GM15510 (cell line): ENCODE measurements at regions not wholly inside any gene's neighbourhood (a gene's known extent, or its start where the extent isn't known, plus 50 kb on each side); places are given as distances from the start of the nearest gene placed in this dataset.

ENCODE experiments used
- POLR2A ChIP-seq: IDR thresholded peaks from 3 replicates; pipeline ENCODE4 v1.6.1; 2011; ENCODE audit warnings: borderline replicate concordance; ENCODE audit not compliant: insufficient read length; ENCODE audit errors: extremely low read depth

GRCh38 chrX:39449352-39449751 is 648.1 kb downstream of the MID1IP1 start:
- no peak for TF ChIP-seq POLR2A

GRCh38 chrX:39450234-39450977 is 647.4 kb downstream of the BCOR start:
- TF ChIP-seq POLR2A = no peak

GRCh38 chrX:39451046-39451445 is 646.7 kb downstream of the BCOR start:
- no peak for TF ChIP-seq POLR2A

GRCh38 chrX:39452401-39452800 is 645.4 kb downstream of the BCOR start:
- no peak for TF ChIP-seq POLR2A

- TF ChIP-seq POLR2A = no peak
These were observed 643.7 kb downstream of the BCOR start for GRCh38 chrX:39453889-39454621.

- no peak for TF ChIP-seq POLR2A
These were observed 640.7 kb downstream of the BCOR start for GRCh38 chrX:39456894-39457604.

- no peak for TF ChIP-seq POLR2A
These were observed 639.0 kb downstream of the BCOR start for GRCh38 chrX:39458779-39459178.

- no peak for TF ChIP-seq POLR2A
These were observed 638.6 kb downstream of the BCOR start for GRCh38 chrX:39459204-39459603.

- TF ChIP-seq POLR2A = no peak
These were observed 637.8 kb downstream of the BCOR start for GRCh38 chrX:39459952-39460351.

GRCh38 chrX:39460499-39460898 is 637.3 kb downstream of the BCOR start:
- no peak for TF ChIP-seq POLR2A

- no peak for TF ChIP-seq POLR2A
These were observed 634.9 kb downstream of the BCOR start for GRCh38 chrX:39462835-39463234.

- TF ChIP-seq POLR2A = no peak
These were observed 633.5 kb downstream of the BCOR start for GRCh38 chrX:39464253-39464652.

GRCh38 chrX:39465467-39465866 is 632.3 kb downstream of the BCOR start:
- TF ChIP-seq POLR2A = no peak

- TF ChIP-seq POLR2A = no peak
These were observed 631.9 kb downstream of the BCOR start for GRCh38 chrX:39465906-39466305.

GRCh38 chrX:39469126-39469525 is 628.6 kb downstream of the BCOR start:
- TF ChIP-seq POLR2A = no peak
